Lung microvascular endothelial cell (primary cell): ENCODE measurements at regions not wholly inside any gene's neighbourhood (a gene's known extent, or its start where the extent isn't known, plus 50 kb on each side); places are given as distances from the start of the nearest gene placed in this dataset.

ENCODE experiments used
- DNase-seq, 2 donors: peaks; one replicate each; pipeline versions ENCODE4 v3.0.0 to v3.0.0-alpha.2; 2010; ENCODE audit warnings: low read depth in 2 of 2

GRCh38 chr16:89027281-89027680 lies 50.3 kb upstream of the CBFA2T3 start:
- DNase-seq, result no peak

- DNase-seq, result no peak
Observed at GRCh38 chr16:89031715-89032659, 55.0 kb upstream of the CBFA2T3 start.

GRCh38 chr16:89033304-89033703 lies 56.3 kb upstream of the CBFA2T3 start:
- no peak for DNase-seq

GRCh38 chr16:89033796-89034572 lies 57.0 kb upstream of the CBFA2T3 start:
- DNase-seq, result no peak

- no peak for DNase-seq
Observed at GRCh38 chr16:89034573-89034961, 57.6 kb upstream of the CBFA2T3 start.

- DNase-seq, result no peak
Observed at GRCh38 chr16:89034971-89035668, 58.1 kb upstream of the CBFA2T3 start.

- DNase-seq, result no peak
Observed at GRCh38 chr16:89035669-89036570, 57.7 kb upstream of the ACSF3 start.

- DNase-seq, result no peak
Observed at GRCh38 chr16:89036776-89037175, 56.9 kb upstream of the ACSF3 start.

- DNase-seq, result peak; percentile 51 to 59
Observed at GRCh38 chr16:89037261-89038152, 56.1 kb upstream of the ACSF3 start.

GRCh38 chr16:89038221-89038721 lies 55.4 kb upstream of the ACSF3 start:
- no peak for DNase-seq

GRCh38 chr16:89038811-89039735 lies 54.6 kb upstream of the ACSF3 start:
- no peak for DNase-seq

GRCh38 chr16:89039756-89040155 lies 53.9 kb upstream of the ACSF3 start:
- DNase-seq, result no peak

- DNase-seq, result no peak
Observed at GRCh38 chr16:89040391-89040790, 53.3 kb upstream of the ACSF3 start.

GRCh38 chr16:89040861-89041570 lies 52.6 kb upstream of the ACSF3 start:
- DNase-seq, result no peak

GRCh38 chr16:89041571-89042481 lies 51.8 kb upstream of the ACSF3 start:
- no peak for DNase-seq

GRCh38 chr16:89042711-89043551 lies 50.7 kb upstream of the ACSF3 start:
- DNase-seq, result no peak
